ENCODE measurements at regions not wholly inside any gene's neighbourhood (a gene's known extent, or its start where the extent isn't known, plus 50 kb on each side); places are given as distances from the start of the nearest gene placed in this dataset.

DNA sequence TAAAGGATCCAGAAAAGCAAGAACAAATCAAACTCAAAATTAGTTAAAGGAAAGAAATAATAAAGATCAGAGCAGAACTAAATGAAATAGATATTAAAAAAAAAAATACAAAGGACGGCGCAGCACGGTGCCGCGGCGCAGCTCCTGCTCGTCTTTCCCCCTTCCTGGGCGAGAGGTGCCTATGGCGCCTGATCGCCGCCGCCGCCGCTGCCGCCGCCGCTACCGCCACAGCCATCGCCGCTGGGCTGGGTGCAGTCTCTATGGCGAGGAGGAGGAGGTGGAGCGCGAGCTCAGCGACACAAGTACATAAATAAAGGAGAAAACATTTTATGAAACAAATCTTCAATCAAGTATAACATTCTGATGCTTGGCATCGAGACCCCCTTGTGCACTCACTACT is 77.6 kb upstream of the VANGL1 start:
- DNase-seq (no peak), ATAC-seq (no peak)
- H3K4me1 ChIP-seq: no peaks in the 10 kb centered on the region
- intact Hi-C loops (cut with DNase I): no loop called here
- H3K27ac ChIP-seq: no peak overlapping the region
- no peak overlapping the region for H3K4me3 ChIP-seq
- peaks cover 12% of the 10 kb centered on the region for H3K9me3 ChIP-seq
- H3K27me3 ChIP-seq (ENCODE audit: low read depth): peaks cover 5% of the 10 kb centered on the region
- H3K36me3 ChIP-seq: no peaks in the 10 kb centered on the region
- TF ChIP-seq, protein P1, sequence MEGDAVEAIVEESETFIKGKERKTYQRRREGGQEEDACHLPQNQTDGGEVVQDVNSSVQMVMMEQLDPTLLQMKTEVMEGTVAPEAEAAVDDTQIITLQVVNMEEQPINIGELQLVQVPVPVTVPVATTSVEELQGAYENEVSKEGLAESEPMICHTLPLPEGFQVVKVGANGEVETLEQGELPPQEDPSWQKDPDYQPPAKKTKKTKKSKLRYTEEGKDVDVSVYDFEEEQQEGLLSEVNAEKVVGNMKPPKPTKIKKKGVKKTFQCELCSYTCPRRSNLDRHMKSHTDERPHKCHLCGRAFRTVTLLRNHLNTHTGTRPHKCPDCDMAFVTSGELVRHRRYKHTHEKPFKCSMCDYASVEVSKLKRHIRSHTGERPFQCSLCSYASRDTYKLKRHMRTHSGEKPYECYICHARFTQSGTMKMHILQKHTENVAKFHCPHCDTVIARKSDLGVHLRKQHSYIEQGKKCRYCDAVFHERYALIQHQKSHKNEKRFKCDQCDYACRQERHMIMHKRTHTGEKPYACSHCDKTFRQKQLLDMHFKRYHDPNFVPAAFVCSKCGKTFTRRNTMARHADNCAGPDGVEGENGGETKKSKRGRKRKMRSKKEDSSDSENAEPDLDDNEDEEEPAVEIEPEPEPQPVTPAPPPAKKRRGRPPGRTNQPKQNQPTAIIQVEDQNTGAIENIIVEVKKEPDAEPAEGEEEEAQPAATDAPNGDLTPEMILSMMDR (IDR thresholded peaks at IDR 0.05): no peak

DNA sequence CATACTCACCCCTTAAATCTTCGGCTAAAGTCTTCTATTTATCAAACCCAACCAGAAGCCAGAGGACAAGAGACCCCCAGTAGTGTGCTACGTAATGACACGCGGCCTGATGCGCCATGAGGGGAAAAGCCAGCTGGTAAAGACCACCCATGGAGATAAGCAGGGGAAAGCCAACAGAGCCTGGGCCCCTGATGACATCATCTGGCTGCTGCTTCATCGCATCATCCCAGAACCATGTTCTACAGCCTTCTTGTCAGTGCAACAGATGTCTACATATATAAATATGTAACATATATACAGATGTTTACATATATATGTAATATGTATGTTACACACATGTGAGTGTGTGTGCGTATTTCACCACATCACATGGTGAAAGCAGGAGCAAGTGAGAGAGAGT is 81.7 kb upstream of the VANGL1 start:
- DNase-seq (no peak), ATAC-seq (no peak)
- no peaks in the 10 kb centered on the region for H3K4me1 ChIP-seq
- H3K36me3 ChIP-seq: no peaks in the 10 kb centered on the region
- peaks cover 5% of the 10 kb centered on the region for H3K27me3 ChIP-seq (ENCODE audit: low read depth)
- H3K27ac ChIP-seq: no peak overlapping the region
- TF ChIP-seq, protein P1 (IDR thresholded peaks at IDR 0.05): no peak
- H3K4me3 ChIP-seq: no peak overlapping the region
- no peaks in the 10 kb centered on the region for H3K9me3 ChIP-seq
- intact Hi-C loops (cut with DNase I): no loop called here

DNA sequence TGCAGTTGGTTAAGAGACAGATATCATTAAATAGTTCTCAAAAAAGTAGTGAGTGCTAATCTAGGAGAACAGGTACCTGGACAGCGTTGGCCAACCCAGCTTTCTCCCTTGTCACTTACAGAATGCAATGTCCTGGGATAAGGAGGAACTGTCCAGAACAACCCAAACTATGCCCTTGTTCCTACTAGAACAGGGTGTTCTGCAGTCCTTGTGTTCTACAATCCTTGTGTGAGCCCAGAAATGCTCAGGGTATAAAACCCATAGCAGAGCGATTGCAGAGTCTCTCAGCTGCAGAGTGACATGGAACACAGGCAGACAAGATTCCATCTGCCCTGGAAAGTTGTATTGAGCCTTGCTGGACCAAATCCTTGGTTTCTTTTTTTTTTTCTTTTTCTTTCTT is 83.5 kb upstream of the VANGL1 start:
- TF ChIP-seq, protein P1 (IDR thresholded peaks at IDR 0.05): no peak
- ATAC-seq: no peak
- intact Hi-C loops (cut with DNase I): no loop called here
- H3K4me1 ChIP-seq: no peaks in the 10 kb centered on the region
- H3K27me3 ChIP-seq (ENCODE audit: low read depth): no peaks in the 10 kb centered on the region
- H3K4me3 ChIP-seq: no peak overlapping the region
- no peaks in the 10 kb centered on the region for H3K9me3 ChIP-seq
- H3K27ac ChIP-seq: no peak overlapping the region
- no peak for DNase-seq
- H3K36me3 ChIP-seq: no peaks in the 10 kb centered on the region

DNA sequence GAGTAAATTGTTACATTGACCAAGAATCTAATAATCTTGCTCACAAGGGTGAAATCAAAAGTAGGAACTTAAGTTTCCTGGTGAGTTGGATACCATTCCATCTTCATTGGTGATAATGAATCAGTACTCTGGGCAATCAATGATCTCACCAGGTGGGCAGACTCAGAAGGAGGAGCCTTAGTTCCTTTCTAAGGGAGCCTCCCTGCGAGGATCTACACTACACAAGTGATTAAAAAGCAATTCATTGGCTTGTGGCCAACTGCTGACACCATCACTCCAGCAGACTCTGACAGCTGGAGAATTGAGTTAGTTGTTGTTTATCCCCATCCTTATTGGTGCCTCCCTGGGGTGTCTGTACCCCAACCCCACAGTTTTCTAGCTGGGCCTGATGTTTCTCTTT is 84.1 kb upstream of the VANGL1 start:
- Histone ChIP-seq H3K9me3 (no peaks in the 10 kb centered on the region), H3K4me1 (no peaks in the 10 kb centered on the region), H3K27ac (no peak overlapping the region), H3K4me3 (no peak overlapping the region), H3K27me3 (ENCODE audit: low read depth) (no peaks in the 10 kb centered on the region), H3K36me3 (no peaks in the 10 kb centered on the region)
- intact Hi-C loops (cut with DNase I): no loop called here
- TF ChIP-seq, protein P1 (IDR thresholded peaks at IDR 0.05): no peak
- ATAC-seq: no peak
- no peak for DNase-seq

DNA sequence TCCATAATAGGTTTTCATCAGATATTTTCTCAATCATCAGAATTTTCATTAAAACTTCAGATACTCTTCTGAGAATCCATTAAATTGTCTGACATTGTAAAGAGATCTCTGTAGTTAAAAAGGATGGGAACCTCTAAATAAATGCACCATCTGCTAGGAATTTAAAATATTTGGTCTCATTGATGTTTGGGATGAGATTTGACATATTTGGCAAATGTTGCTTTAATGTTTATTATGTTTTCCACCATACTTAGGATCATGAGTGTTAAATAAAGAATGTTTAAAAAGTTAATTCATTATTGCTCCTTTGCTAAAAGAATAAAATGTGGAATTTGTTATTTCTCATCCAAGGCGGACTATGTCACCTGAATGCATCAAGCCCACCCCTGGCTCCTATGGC is 85.5 kb upstream of the VANGL1 start:
- ATAC-seq (no peak), DNase-seq (no peak)
- Histone ChIP-seq H3K27ac (no peak overlapping the region), H3K9me3 (no peaks in the 10 kb centered on the region), H3K4me1 (no peaks in the 10 kb centered on the region), H3K27me3 (ENCODE audit: low read depth) (no peaks in the 10 kb centered on the region), H3K36me3 (no peaks in the 10 kb centered on the region), H3K4me3 (no peak overlapping the region)
- TF ChIP-seq, protein P1 (IDR thresholded peaks at IDR 0.05): no peak
- intact Hi-C loops (cut with DNase I): no loop called here

DNA sequence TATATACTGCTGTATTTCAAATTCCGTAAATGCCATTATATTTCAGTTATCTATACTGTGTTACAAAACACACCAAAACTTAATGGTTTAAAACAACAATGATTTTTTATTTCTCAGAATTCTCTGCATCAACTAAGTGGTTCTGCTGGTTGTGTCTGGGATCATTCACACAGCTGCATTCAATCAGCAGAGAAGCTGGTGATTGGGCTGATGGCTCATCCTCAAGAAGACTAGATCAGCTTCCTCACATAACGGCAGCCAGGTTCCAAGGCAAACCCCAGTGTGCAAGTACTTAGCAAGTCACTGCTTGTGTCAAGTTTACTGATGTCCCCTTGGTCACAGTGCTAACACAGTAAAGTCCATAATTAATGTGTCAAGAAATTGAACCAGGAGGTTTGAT is 86.3 kb upstream of the VANGL1 start:
- no peaks in the 10 kb centered on the region for H3K27me3 ChIP-seq (ENCODE audit: low read depth)
- ATAC-seq (no peak), DNase-seq (no peak)
- no peak overlapping the region for H3K4me3 ChIP-seq
- intact Hi-C loops (cut with DNase I): no loop called here
- no peaks in the 10 kb centered on the region for H3K9me3 ChIP-seq
- H3K36me3 ChIP-seq: no peaks in the 10 kb centered on the region
- H3K27ac ChIP-seq: no peak overlapping the region
- no peaks in the 10 kb centered on the region for H3K4me1 ChIP-seq
- TF ChIP-seq, protein P1 (IDR thresholded peaks at IDR 0.05): no peak
